ENCODE measurements at regions not wholly inside any gene's neighbourhood (a gene's known extent, or its start where the extent isn't known, plus 50 kb on each side); places are given as distances from the start of the nearest gene placed in this dataset.

GRCh38 chr18:41765460-41765859 is 189.6 kb upstream of the PIK3C3 start:
- TF ChIP-seq CHD7 (IDR thresholded peaks at IDR 0.05; ENCODE audit: insufficient replicate concordance, low read length) (no peak), JUN (IDR thresholded peaks at IDR 0.05; ENCODE audit: low read depth, low read length) (no peak), EP300 (IDR thresholded peaks at IDR 0.05; ENCODE audit: borderline replicate concordance in 1 of 2, low read depth in 2 of 2, low read length in 2 of 2) (no peak), CTCF (IDR thresholded peaks at IDR 0.05; ENCODE audit: control extremely low read depth in 1 of 3, insufficient read depth in 1 of 3, low read depth in 1 of 3, low read length in 3 of 3) (no peak), TCF12 (IDR thresholded peaks at IDR 0.05; ENCODE audit: low read depth, low read length) (no peak), TAF1 (IDR thresholded peaks at IDR 0.05; ENCODE audit: low read depth, low read length) (no peak), HDAC6 (IDR thresholded peaks at IDR 0.05; ENCODE audit: low read depth, low read length) (no peak), POLR2A (IDR thresholded peaks at IDR 0.05; ENCODE audit: control extremely low read depth in 1 of 2, low read depth in 2 of 2, low read length in 2 of 2) (no peak), MAFK (IDR thresholded peaks at IDR 0.05; ENCODE audit: low read depth, low read length) (no peak), CEBPB (IDR thresholded peaks at IDR 0.05; ENCODE audit: low read depth, low read length) (no peak), USF2 (IDR thresholded peaks at IDR 0.05; ENCODE audit: low read length) (no peak), JUND (IDR thresholded peaks at IDR 0.05; ENCODE audit: low read length) (no peak)

Measured in H1 (cell line).